GM19467 (cell line): ENCODE measurements at regions not wholly inside any gene's neighbourhood (a gene's known extent, or its start where the extent isn't known, plus 50 kb on each side); places are given as distances from the start of the nearest gene placed in this dataset.
"Not testable (repeated sequence)": the region's sequence is repeated elsewhere in the genome, so short reads cannot be mapped to it uniquely, and the experiment has no call there.

Source experiments
- ATAC-seq: cut with Tn5 transposase; IDR thresholded peaks from one replicate; pipeline ENCODE4 v1.9.1; 2021; ENCODE audit warnings: mild to moderate bottlenecking, moderate library complexity; ENCODE audit not compliant: unreplicated experiment

DNA sequence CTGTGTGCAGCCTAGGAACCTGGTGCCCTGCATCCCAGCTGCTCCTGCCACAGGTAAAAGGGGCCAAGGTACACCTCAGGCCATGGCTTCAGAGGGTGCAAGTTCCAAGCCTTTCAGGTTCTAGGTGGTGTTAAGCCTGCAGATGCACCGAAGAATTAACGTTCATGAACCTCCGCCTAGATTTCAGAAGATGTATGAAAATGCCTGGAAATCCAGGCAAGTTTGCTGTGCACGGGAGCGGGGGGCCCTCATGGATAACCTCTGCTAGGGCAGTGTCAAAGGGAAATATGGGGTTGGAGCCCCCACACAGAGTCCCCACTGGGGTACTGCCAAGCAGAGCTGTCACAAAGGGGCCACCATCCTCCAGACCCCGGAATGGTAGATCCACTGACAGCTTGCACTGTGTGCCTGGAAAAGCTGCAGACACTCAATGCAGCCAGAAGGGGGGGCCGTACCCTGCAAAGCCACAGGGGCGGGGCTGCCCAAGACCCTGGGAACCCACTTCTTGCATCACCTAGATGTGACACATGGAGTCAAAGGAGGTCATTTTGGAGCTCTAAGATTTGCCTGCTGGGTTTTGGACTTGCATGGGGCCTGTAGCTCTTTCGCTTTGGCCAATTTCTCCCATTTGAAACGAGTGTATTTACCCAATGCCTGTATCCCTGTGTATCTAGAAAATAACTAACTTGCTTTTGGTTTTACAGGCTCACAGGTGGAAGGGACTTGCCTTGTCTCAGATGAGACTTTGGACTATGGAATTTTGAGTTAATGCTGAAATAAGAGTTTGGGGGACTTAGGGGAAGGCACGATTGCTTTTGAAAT, 145.2 kb upstream of the C1QTNF3 start:
- not testable (repeated sequence) for ATAC-seq

GRCh38 chr5:34189246-34189645, 146.2 kb upstream of the C1QTNF3 start:
- ATAC-seq = not testable (repeated sequence)

GRCh38 chr5:34189752-34190411, 146.9 kb upstream of the C1QTNF3 start:
- not testable (repeated sequence) for ATAC-seq

DNA sequence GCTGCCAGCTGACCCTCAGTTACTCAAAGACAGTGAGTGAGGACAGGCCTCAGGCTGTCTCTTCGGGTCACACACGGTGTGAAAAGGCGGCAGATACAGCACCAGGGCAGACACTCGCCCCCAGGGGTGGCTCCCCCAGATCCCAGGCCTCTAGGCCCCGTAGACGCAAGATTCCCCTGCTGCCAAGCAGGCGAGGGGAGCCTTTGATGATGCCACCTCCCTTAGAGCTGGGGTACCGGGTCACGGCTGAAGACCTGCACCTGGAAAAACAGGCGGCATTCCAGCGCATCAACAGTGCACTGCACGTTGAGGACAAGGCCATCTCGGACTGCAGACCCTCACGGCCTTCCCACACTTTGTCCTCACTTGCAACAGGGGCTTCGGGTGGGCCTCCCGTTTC, 147.5 kb upstream of the C1QTNF3 start:
- not testable (repeated sequence) for ATAC-seq

DNA sequence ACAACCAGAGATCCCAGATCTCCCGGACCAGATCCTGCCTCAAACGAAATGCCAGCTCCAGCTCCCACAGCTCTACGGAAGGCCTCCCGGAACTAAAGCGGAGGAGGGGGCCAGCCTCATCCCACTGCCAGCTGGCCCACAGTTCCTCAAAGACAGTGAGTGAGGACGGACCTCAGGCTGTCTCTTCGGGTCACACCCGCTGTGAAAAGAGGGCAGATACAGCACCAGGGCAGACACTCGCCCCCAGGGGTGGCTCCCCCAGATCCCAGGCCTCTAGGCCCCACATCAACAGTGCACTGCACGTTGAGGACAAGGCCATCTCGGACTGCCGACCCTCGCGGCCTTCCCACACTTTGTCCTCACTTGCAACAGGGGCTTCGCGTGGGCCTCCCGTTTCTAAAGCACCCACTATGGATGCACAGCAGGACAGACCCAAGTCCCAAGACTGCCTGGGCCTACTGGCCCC, 148.3 kb upstream of the C1QTNF3 start:
- ATAC-seq = not testable (repeated sequence)

DNA sequence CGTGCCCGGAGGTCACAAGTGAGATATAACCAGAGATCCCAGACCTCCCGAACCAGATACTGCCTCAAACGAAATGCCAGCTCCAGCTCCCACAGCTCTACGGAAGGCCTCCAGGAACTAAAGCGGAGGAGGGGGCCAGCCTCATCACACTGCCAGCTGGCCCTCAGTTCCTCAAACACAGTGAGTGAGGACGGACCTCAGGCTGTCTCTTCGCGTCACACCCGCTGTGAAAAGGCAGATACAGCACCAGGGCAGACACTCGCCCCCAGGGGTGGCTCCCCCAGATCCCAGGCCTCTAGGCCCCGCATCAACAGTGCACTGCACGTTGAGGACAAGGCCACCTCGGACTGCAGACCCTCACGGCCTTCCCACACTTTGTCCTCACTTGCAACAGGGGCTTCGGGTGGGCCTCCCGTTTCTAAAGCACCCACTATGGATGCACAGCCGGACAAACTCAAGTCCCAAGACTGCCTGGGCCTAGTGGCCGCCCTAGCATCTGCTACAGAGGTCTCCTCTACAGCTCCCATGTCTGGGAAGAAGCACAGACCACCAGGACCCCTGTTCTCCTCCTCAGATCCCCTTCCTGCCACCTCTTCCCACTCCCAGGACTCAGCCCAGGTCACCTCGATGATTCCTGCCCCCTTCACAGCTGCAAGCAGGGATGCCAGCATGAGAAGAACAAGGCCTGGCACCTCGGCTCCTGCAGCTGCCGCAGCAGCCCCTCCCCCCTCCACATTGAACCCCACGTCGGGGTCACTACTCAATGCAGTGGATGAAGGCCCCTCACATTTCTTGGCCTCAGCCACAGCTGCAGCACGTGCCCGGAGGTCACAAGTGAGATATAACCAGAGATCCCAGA, 149.3 kb upstream of the C1QTNF3 start:
- ATAC-seq = not testable (repeated sequence)

DNA sequence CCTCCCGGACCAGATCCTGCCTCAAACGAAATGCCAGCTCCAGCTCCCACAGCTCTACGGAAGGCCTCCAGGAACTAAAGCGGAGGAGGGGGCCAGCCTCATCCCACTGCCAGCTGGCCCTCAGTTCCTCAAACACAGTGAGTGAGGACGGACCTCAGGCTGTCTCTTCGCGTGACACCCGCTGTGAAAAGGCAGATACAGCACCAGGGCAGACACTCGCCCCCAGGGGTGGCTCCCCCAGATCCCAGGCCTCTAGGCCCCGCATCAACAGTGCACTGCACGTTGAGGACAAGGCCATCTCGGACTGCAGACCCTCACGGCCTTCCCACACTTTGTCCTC, 149.9 kb upstream of the C1QTNF3 start:
- not testable (repeated sequence) for ATAC-seq

DNA sequence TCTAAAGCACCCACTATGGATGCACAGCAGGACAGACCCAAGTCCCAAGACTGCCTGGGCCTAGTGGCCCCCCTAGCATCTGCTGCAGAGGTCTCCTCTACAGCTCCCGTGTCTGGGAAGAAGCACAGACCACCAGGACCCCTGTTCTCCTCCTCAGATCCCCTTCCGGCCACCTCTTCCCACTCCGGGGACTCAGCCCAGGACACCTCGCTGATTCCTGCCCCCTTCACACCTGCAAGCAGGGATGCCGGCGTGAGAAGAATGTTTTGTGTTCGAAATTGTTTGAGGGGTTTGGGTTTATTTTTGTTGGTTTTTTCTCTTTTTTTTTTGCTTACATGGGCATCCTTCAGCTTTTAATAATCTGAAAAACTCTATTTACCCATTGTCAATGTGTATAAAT, 150.3 kb upstream of the C1QTNF3 start:
- ATAC-seq = not testable (repeated sequence)

GRCh38 chr5:34193804-34194203, 150.8 kb upstream of the C1QTNF3 start:
- ATAC-seq = not testable (repeated sequence)

GRCh38 chr5:34196091-34196490, 153.1 kb upstream of the C1QTNF3 start:
- not testable (repeated sequence) for ATAC-seq

DNA sequence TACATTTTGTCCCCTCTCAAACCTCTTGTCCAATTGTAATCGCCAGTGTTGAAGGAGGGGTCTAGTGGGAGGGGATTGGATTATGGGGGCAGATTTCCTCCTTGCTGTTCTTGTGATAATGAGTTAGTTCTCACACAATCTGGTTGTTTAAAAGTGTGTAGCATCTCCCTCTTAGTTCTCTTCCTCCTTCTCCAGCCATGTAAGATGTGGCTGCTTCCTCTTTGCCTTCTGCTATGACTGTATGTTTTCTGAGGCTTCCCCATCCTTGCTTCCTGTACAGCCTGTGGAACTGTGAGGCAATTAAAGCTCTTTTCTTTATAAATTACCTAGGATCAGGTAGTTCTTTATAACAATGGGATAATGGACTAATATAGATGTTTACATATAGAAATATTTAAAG, 162.3 kb upstream of the C1QTNF3 start:
- not testable (repeated sequence) for ATAC-seq

DNA sequence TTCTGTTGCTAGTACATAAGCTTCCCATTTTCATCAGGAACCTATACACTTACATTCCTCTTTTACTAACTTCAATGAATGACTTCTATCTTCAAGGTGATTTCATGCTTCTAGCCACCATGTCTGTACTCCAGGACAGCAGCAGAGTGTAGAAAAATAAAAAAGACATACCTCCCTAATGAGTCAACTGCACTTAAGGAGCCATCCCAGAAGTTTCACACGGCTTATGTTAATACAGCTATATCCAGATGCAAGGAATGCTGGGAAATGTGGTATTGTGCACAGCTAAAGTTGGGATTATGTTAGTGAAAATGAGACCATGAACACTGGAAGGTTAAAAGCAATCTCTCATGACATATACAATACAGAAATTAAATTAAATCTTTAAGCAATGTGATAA, 174.4 kb upstream of the C1QTNF3 start:
- not testable (repeated sequence) for ATAC-seq

- not testable (repeated sequence) for ATAC-seq
Measured at GRCh38 chr5:34221329-34222073, 178.5 kb upstream of the C1QTNF3 start.

DNA sequence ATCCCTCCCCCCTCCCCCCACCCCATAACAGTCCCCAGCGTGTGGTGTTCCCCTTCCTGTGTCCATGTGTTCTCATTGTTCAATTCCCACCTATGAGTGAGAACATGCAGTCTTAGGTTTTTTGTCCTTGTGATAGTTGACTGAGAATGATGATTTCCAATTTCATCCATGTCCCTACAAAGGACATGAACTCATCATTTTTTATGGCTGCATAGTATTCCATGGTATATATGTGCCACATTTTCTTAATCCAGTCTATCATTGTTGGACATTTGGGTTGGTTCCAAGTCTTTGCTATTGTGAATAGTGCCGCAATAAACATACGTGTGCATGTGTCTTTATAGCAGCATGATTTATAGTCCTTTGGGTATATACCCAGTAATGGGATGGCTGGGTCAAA, 180.1 kb upstream of the C1QTNF3 start:
- ATAC-seq = not testable (repeated sequence)

GRCh38 chr5:34230402-34230801, 187.4 kb upstream of the C1QTNF3 start:
- ATAC-seq = not testable (repeated sequence)

GRCh38 chr5:34243802-34244201, 200.8 kb upstream of the C1QTNF3 start:
- not testable (repeated sequence) for ATAC-seq

DNA sequence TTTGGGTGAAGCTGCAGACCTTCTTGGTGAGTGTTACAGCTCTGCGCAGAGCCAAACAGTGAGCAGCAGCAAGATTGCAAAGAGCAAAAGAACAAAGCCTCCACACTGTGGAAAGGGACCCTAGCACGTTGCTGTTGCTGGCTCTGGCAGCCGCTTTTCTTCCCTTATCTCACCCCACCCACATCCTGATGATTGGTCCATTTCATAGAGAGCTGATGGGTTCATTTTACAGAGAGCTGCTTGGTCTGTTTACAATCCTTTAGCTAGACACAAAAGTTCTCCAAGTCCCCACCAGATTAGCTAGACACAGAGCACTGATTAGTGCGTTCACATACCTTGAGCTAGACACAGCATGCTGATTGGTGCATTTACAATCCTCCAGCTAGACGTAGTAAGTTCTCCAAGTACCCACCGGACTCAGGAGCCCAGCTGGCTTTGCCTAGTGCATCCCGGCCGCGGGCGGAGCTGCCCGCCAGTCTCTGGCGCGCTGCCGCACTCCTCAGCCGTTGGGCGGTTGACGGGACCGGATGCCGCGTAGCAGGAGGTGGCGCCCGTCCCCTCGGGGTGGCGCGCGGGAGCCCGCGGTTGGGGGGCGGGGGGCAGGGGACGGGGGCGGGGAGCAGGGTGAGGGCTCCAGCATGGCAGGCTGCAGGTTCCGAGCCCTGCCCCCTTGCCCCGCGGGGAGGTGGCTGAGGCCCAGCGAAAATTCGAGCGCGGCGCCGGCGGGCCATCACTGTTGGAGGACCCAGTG, 201.4 kb upstream of the C1QTNF3 start:
- ATAC-seq = peak; percentile 40

DNA sequence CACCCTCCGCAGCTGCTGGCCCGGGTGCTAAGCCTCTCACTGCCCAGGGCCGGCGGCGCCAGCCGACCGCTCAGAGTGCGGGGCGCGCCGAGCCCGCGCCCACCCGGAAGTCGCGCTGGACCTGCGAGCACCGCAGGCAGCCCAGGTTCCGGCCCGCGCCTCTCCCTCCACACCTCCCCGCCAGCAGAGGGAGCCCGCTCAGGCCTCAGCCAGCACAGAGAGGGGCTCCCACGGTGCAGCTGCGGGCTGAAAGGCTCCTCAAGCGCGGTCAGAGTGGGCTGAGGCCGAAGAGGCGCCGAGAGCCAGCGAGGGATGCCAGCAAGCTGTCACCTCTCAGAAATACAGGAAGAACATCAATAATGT, 202.0 kb upstream of the C1QTNF3 start:
- ATAC-seq = peak; percentile 70

- not testable (repeated sequence) for ATAC-seq
Measured at GRCh38 chr5:34245813-34246212, 202.8 kb upstream of the C1QTNF3 start.

GRCh38 chr5:34258598-34258997, 215.6 kb upstream of the C1QTNF3 start:
- not testable (repeated sequence) for ATAC-seq
